ENCODE measurements at regions not wholly inside any gene's neighbourhood (a gene's known extent, or its start where the extent isn't known, plus 50 kb on each side); places are given as distances from the start of the nearest gene placed in this dataset.

- DNase-seq: no peak
Observed at GRCh38 chr2:181308766-181309515, 148.2 kb upstream of the ITGA4 start.

- no peak for DNase-seq
Observed at GRCh38 chr2:181309586-181309985, 147.6 kb upstream of the ITGA4 start.

- DNase-seq: no peak
Observed at GRCh38 chr2:181310967-181311366, 146.2 kb upstream of the ITGA4 start.

- DNase-seq: no peak
Observed at GRCh38 chr2:181311837-181312236, 145.3 kb upstream of the ITGA4 start.

- no peak for DNase-seq
Observed at GRCh38 chr2:181312515-181312927, 144.7 kb upstream of the ITGA4 start.

GRCh38 chr2:181313845-181314244 lies 143.3 kb upstream of the ITGA4 start:
- no peak for DNase-seq

GRCh38 chr2:181314551-181314950 lies 142.6 kb upstream of the ITGA4 start:
- no peak for DNase-seq

GRCh38 chr2:181317511-181317910 lies 139.7 kb upstream of the ITGA4 start:
- no peak for DNase-seq

GRCh38 chr2:181318504-181319280 lies 138.5 kb upstream of the ITGA4 start:
- DNase-seq: no peak

GRCh38 chr2:181319286-181319685 lies 137.9 kb upstream of the ITGA4 start:
- no peak for DNase-seq

GRCh38 chr2:181320638-181321037 lies 136.5 kb upstream of the ITGA4 start:
- DNase-seq: no peak

GRCh38 chr2:181324912-181325311 lies 132.3 kb upstream of the ITGA4 start:
- DNase-seq: no peak

GRCh38 chr2:181326661-181327060 lies 130.5 kb upstream of the ITGA4 start:
- no peak for DNase-seq

- DNase-seq: no peak
Observed at GRCh38 chr2:181330286-181330685, 126.9 kb upstream of the ITGA4 start.

GRCh38 chr2:181332044-181332605 lies 125.1 kb upstream of the ITGA4 start:
- no peak for DNase-seq

GRCh38 chr2:181334158-181334826 lies 122.9 kb upstream of the ITGA4 start:
- DNase-seq: no peak

GRCh38 chr2:181340891-181341290 lies 116.3 kb upstream of the ITGA4 start:
- no peak for DNase-seq

GRCh38 chr2:181341855-181342600 lies 115.2 kb upstream of the ITGA4 start:
- DNase-seq: no peak

- no peak for DNase-seq
Observed at GRCh38 chr2:181348107-181348837, 108.9 kb upstream of the ITGA4 start.

GRCh38 chr2:181352158-181352557 lies 105.0 kb upstream of the ITGA4 start:
- no peak for DNase-seq

- no peak for DNase-seq
Observed at GRCh38 chr2:181354626-181355025, 102.6 kb upstream of the ITGA4 start.

GRCh38 chr2:181356526-181357130 lies 100.6 kb upstream of the ITGA4 start:
- no peak for DNase-seq
